ENCODE measurements at regions not wholly inside any gene's neighbourhood (a gene's known extent, or its start where the extent isn't known, plus 50 kb on each side); places are given as distances from the start of the nearest gene placed in this dataset.

GRCh38 chr2:149787206-149787605 lies 199.6 kb upstream of the MMADHC start:
- TF ChIP-seq CTCF (IDR thresholded peaks at IDR 0.05; ENCODE audit: low read depth, low read length) (no peak), EZH2phosphoT487 (IDR thresholded peaks at IDR 0.05; ENCODE audit: low read depth) (no peak)
